Prostate gland (tissue), 2 donors: ENCODE measurements at regions not wholly inside any gene's neighbourhood (a gene's known extent, or its start where the extent isn't known, plus 50 kb on each side); places are given as distances from the start of the nearest gene placed in this dataset.

Experiments
- DNase-seq: peaks from one replicate; pipeline ENCODE4 v3.0.0-alpha.2; 2019; ENCODE audit warnings: low spot score
- H3K27ac ChIP-seq, 2 donors: fragments of 200-600 bp; sonication (generic); 2 replicates each; pipeline ENCODE4 v1.5.1; 2017 to 2019
- H3K27me3 ChIP-seq: fragments of 200-600 bp; sonication (generic); replicated peaks from 2 replicates; pipeline ENCODE4 v1.5.1; 2019; ENCODE audit not compliant: insufficient read depth
- H3K36me3 ChIP-seq, 2 donors: fragments of 200-600 bp; sonication (generic); 1 replicate in 1 of 2; 2 replicates in 1 of 2; pipeline versions ENCODE4 v1.5.1 to v1.8.1; 2017 to 2019
- H3K4me1 ChIP-seq: fragments of 200-600 bp; sonication (generic); replicated peaks from 2 replicates; pipeline ENCODE4 v1.5.1; 2019
- H3K4me3 ChIP-seq, 2 donors: fragments of 200-600 bp; sonication (generic); 2 replicates each; pipeline ENCODE4 v1.5.1; 2017 to 2019
- H3K9me3 ChIP-seq: fragments of 200-600 bp; sonication (generic); 2 replicates; pipeline ENCODE4 v1.5.1; 2017
- POLR2A ChIP-seq: fragments of 450-650 bp; IDR thresholded peaks from one replicate; pipeline ENCODE4 v1.6.1; 2016; ENCODE audit warnings: antibody characterized with exemption, mild to moderate bottlenecking
- POLR2AphosphoS5 ChIP-seq: sonication (generic); formaldehyde crosslinking; IDR thresholded peaks from one replicate; pipeline ENCODE4 v1.6.1; 2017; ENCODE audit warnings: antibody characterized with exemption
- WGBS: methylation state at CpG from one replicate; pipeline ENCODE4 v1.1.5; 2018; 5-methylcytosine and 5-hydroxymethylcytosine counted together
- intact Hi-C: fragments of 100-400 bp; cut with DNase I; formaldehyde crosslinking; loops from one replicate; pipeline ENCODE4 v1.14.2; 2022
- TF ChIP-seq, protein P1 (sequence below), 4 experiments: fragments of 200-600 bp in 2 of 4; fragments of 450-650 bp in 2 of 4; sonication (generic) in 2 of 4; IDR thresholded peaks; 1 replicate in 3 of 4; 2 replicates in 1 of 4; pipeline ENCODE4 v1.5.1; 2016 to 2019; ENCODE audit warnings: antibody characterized with exemption in 4 of 4, mild to moderate bottlenecking in 2 of 4, moderate library complexity in 2 of 4

- no peaks in the 10 kb centered on the region for H3K9me3 ChIP-seq
- no peak overlapping the region for H3K4me3 ChIP-seq
- WGBS, result 98% methylated on average over 2 of the region's 2 CpGs
- no peaks in the 10 kb centered on the region for H3K27me3 ChIP-seq
- H3K36me3 ChIP-seq, result no peaks in the 10 kb centered on the region
- H3K27ac ChIP-seq, result no peak overlapping the region
- intact Hi-C loops, result no loop called here
- TF ChIP-seq, protein P1, sequence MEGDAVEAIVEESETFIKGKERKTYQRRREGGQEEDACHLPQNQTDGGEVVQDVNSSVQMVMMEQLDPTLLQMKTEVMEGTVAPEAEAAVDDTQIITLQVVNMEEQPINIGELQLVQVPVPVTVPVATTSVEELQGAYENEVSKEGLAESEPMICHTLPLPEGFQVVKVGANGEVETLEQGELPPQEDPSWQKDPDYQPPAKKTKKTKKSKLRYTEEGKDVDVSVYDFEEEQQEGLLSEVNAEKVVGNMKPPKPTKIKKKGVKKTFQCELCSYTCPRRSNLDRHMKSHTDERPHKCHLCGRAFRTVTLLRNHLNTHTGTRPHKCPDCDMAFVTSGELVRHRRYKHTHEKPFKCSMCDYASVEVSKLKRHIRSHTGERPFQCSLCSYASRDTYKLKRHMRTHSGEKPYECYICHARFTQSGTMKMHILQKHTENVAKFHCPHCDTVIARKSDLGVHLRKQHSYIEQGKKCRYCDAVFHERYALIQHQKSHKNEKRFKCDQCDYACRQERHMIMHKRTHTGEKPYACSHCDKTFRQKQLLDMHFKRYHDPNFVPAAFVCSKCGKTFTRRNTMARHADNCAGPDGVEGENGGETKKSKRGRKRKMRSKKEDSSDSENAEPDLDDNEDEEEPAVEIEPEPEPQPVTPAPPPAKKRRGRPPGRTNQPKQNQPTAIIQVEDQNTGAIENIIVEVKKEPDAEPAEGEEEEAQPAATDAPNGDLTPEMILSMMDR (IDR thresholded peaks at IDR 0.05), result no peak
- TF ChIP-seq POLR2AphosphoS5 (no peak), POLR2A (no peak)
- no peaks in the 10 kb centered on the region for H3K4me1 ChIP-seq
- no peak for DNase-seq
Measured at GRCh38 chr18:44543387-44543786, 137.3 kb upstream of the SETBP1 start.

DNA sequence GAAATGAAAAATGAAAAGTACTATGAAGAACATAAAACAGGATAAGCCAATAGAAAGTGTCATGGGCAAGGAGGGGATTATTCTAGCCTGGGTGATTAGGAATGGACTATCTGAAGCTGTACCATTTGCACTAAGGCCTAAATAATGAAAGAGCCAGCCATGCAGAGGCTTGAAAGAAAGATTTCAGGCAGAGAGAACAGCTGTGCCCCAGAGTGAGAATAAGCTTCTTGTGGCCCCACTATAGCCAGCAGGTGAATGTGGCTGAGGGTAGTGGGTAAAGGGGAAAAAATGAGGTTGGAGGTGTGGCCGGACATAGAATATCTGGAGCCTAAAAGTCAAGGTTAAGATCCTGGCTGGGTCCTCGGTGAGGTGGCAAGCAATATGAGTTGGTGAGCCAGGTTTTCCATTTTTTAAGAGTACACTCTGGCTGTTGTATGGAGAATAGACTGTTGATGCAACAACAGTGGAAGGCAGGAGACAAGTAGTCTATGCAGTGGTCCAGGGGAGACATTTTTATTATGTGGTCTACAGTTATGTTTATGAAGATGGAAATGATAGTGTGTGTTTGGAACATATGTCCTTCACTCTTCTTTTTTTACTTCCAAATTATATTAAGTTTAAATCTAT, 135.2 kb upstream of the SETBP1 start:
- Histone ChIP-seq H3K4me1 (no peaks in the 10 kb centered on the region), H3K27me3 (no peaks in the 10 kb centered on the region), H3K4me3 (no peak overlapping the region), H3K36me3 (no peaks in the 10 kb centered on the region), H3K27ac (no peak overlapping the region), H3K9me3 (no peaks in the 10 kb centered on the region)
- intact Hi-C loops, result no loop called here
- WGBS, result 99% methylated on average over 2 of the region's 2 CpGs
- DNase-seq, result no peak
- TF ChIP-seq POLR2AphosphoS5, result no peak
- TF ChIP-seq, protein P1 (IDR thresholded peaks at IDR 0.05), result no peak
- no peak for TF ChIP-seq POLR2A

DNA sequence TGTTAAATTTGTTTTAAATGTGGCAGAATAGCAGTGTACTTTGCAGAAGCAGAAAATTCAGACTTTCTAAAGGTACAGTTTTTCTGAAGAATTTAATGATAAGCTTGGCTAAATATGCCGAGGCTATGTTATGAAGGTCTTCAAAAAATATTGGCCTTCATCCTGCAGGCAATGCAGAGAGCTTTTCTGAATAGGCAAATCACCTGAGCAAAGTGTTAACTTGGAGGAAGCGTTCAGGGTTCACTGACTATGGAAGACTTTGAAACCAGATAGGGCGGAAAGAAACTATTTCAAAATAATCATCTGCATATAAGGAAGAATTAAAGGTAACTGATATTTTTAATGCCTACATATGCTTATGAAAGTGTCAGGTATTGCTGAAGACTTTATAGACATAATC, 133.7 kb upstream of the SETBP1 start:
- no peak for DNase-seq
- Histone ChIP-seq H3K27ac (no peak overlapping the region), H3K4me3 (no peak overlapping the region), H3K27me3 (no peaks in the 10 kb centered on the region), H3K9me3 (no peaks in the 10 kb centered on the region), H3K4me1 (no peaks in the 10 kb centered on the region), H3K36me3 (no peaks in the 10 kb centered on the region)
- TF ChIP-seq POLR2A (no peak), POLR2AphosphoS5 (no peak)
- TF ChIP-seq, protein P1 (IDR thresholded peaks at IDR 0.05), result no peak
- WGBS, result 78% methylated on average over 3 of the region's 3 CpGs
- intact Hi-C loops, result no loop called here

DNA sequence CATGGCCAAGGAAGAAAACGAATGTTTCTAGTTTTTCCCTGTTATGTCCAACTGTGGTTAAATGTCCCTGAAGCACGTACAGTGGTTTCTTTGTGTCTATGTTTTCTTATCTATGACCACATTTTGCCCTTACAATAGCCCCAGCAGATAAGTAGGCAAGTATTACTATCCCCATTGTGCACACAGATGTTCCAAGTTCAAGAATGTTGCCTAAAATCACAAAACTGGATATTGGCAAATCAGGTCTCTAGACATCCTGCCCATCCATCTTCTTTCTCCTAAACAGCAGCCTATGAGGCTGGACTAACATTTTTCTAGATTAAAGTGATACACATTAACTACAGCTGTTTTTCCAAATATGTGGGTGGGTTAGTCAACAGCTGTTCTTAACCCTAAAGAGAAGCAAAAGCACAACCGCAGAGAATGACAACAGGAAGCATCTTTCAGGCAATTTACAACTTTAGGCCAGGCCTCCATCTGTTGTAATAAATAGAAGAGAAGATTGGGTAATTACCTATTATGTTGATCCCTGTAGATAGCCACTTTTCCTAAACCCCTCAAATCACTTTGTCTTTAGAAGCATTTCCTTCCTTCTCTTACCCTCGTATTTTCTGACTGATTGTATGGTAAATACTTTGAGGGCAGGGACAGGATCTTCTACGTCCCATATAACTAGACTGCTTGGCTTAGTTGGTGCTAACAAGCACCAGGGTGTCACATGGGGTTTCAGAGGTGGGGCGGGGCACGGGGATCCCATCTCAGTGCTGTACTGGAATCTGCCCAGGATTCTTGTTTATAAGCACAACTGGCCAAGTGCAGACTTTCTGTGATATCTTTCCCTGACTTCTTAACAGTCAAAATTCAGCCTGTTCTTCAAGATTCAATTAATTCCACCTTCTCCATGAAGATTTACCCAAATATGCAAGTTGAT, 132.1 kb upstream of the SETBP1 start:
- WGBS, result 60% methylated on average over 7 of the region's 7 CpGs
- intact Hi-C loops, result no loop called here

More for the DNA sequence above, 132.1 kb upstream of the SETBP1 start:
- no peaks in the 10 kb centered on the region for H3K9me3 ChIP-seq
- no peak overlapping the region for H3K27ac ChIP-seq
- H3K36me3 ChIP-seq, result no peaks in the 10 kb centered on the region
- DNase-seq, result no peak
- TF ChIP-seq, protein P1 (IDR thresholded peaks at IDR 0.05), result no peak
- TF ChIP-seq POLR2AphosphoS5, result no peak
- no peak for TF ChIP-seq POLR2A
- H3K4me3 ChIP-seq, result no peak overlapping the region
- no peaks in the 10 kb centered on the region for H3K4me1 ChIP-seq
- H3K27me3 ChIP-seq, result no peaks in the 10 kb centered on the region
